ENCODE measurements at regions not wholly inside any gene's neighbourhood (a gene's known extent, or its start where the extent isn't known, plus 50 kb on each side); places are given as distances from the start of the nearest gene placed in this dataset.

GRCh38 chr18:28529644-28530043, 352.7 kb upstream of the CDH2 start:
- DNase-seq = no peak
- Histone ChIP-seq H3K27me3 (no peaks in the 10 kb centered on the region), H3K4me1 (no peaks in the 10 kb centered on the region), H3K36me3 (no peaks in the 10 kb centered on the region), H3K4me3 (no peak overlapping the region), H3K27ac (no peak overlapping the region), H3K9me3 (no peaks in the 10 kb centered on the region), H3K9ac (ENCODE audit: low read depth in 2 of 2, low read length in 2 of 2) (no peak overlapping the region)
- intact Hi-C loops (cut with DNase I) = no loop called here
- TF ChIP-seq CTCF (IDR thresholded peaks at IDR 0.05) = no peak

- no peaks in the 10 kb centered on the region for H3K36me3 ChIP-seq
- no peak for DNase-seq
- H3K27me3 ChIP-seq = no peaks in the 10 kb centered on the region
- no peak for TF ChIP-seq CTCF (IDR thresholded peaks at IDR 0.05)
- no peak overlapping the region for H3K9ac ChIP-seq (ENCODE audit: low read depth in 2 of 2, low read length in 2 of 2)
- H3K27ac ChIP-seq = no peak overlapping the region
- H3K4me1 ChIP-seq = no peaks in the 10 kb centered on the region
- intact Hi-C loops (cut with DNase I) = no loop called here
- no peak overlapping the region for H3K4me3 ChIP-seq
- no peaks in the 10 kb centered on the region for H3K9me3 ChIP-seq
Measured at GRCh38 chr18:28526196-28526595, 349.3 kb upstream of the CDH2 start.

GRCh38 chr18:28523758-28524475, 347.0 kb upstream of the CDH2 start:
- DNase-seq = no peak
- no peaks in the 10 kb centered on the region for H3K4me1 ChIP-seq
- H3K9me3 ChIP-seq = no peaks in the 10 kb centered on the region
- H3K36me3 ChIP-seq = no peaks in the 10 kb centered on the region
- H3K27me3 ChIP-seq = no peaks in the 10 kb centered on the region
- intact Hi-C loops (cut with DNase I) = no loop called here
- no peak overlapping the region for H3K27ac ChIP-seq
- H3K9ac ChIP-seq (ENCODE audit: low read depth in 2 of 2, low read length in 2 of 2) = no peak overlapping the region
- H3K4me3 ChIP-seq = no peak overlapping the region
- no peak for TF ChIP-seq CTCF (IDR thresholded peaks at IDR 0.05)

DNA sequence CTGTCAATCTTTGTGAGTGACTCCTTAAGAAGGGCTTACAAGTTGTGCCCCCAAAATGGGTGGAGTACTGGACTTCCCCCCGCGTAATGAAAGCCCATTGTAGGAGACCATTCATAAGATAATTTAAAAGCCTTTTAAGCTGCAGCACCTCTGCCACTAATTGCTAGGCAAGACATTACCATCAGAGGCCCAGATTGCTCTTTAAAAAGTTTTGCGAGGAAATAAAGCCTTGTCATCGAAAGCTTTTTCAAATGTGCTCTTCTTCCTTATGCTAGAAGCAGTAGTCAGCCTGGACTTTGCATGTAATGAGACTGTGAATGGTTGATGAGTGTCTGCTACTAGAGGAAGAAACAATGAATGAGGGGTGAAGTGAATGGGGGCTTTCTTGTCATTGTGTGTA, 345.3 kb upstream of the CDH2 start:
- no peaks in the 10 kb centered on the region for H3K9me3 ChIP-seq
- no peaks in the 10 kb centered on the region for H3K4me1 ChIP-seq
- H3K27ac ChIP-seq = no peak overlapping the region
- no peaks in the 10 kb centered on the region for H3K27me3 ChIP-seq
- intact Hi-C loops (cut with DNase I) = no loop called here
- DNase-seq = no peak
- H3K36me3 ChIP-seq = no peaks in the 10 kb centered on the region
- no peak overlapping the region for H3K4me3 ChIP-seq
- TF ChIP-seq CTCF (IDR thresholded peaks at IDR 0.05) = no peak
- H3K9ac ChIP-seq (ENCODE audit: low read depth in 2 of 2, low read length in 2 of 2) = no peak overlapping the region

GRCh38 chr18:28519997-28520396, 343.1 kb upstream of the CDH2 start:
- no peaks in the 10 kb centered on the region for H3K4me1 ChIP-seq
- DNase-seq = no peak
- no peak overlapping the region for H3K9ac ChIP-seq (ENCODE audit: low read depth in 2 of 2, low read length in 2 of 2)
- no peaks in the 10 kb centered on the region for H3K27me3 ChIP-seq
- H3K36me3 ChIP-seq = no peaks in the 10 kb centered on the region
- TF ChIP-seq CTCF (IDR thresholded peaks at IDR 0.05) = no peak
- H3K4me3 ChIP-seq = no peak overlapping the region
- no peak overlapping the region for H3K27ac ChIP-seq
- no peaks in the 10 kb centered on the region for H3K9me3 ChIP-seq
- intact Hi-C loops (cut with DNase I) = no loop called here

All from colonic mucosa (tissue), 4 donors.